ENCODE measurements at regions not wholly inside any gene's neighbourhood (a gene's known extent, or its start where the extent isn't known, plus 50 kb on each side); places are given as distances from the start of the nearest gene placed in this dataset.

DNA sequence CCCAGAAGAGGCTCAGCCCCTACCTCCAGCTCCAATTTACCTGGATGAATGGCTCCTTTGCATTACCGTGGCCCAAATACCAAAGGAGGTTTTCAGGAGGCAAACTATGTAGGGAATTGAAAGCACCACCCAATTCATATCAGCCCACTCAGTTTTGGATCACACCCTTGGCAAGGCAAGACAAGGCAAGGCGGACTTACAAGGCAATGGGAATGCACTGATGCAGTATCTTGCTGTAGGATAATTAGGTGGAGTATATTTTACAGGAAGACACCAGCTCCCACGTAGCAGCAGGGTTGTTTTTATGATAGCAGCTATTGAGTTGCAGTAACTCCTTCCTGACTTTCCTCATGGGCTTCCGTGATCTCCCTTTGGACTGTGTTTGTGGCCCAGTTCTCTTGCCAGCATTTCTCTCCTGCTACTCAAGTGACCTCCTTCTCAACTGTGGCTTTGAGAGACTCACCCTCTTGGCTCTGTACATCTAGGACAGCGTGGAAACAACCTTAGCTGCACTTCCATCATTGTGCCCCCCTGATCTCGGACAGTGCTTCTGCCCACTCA lies 935.9 kb downstream of the EFNB2 start (continued):
- TF ChIP-seq, protein P1, sequence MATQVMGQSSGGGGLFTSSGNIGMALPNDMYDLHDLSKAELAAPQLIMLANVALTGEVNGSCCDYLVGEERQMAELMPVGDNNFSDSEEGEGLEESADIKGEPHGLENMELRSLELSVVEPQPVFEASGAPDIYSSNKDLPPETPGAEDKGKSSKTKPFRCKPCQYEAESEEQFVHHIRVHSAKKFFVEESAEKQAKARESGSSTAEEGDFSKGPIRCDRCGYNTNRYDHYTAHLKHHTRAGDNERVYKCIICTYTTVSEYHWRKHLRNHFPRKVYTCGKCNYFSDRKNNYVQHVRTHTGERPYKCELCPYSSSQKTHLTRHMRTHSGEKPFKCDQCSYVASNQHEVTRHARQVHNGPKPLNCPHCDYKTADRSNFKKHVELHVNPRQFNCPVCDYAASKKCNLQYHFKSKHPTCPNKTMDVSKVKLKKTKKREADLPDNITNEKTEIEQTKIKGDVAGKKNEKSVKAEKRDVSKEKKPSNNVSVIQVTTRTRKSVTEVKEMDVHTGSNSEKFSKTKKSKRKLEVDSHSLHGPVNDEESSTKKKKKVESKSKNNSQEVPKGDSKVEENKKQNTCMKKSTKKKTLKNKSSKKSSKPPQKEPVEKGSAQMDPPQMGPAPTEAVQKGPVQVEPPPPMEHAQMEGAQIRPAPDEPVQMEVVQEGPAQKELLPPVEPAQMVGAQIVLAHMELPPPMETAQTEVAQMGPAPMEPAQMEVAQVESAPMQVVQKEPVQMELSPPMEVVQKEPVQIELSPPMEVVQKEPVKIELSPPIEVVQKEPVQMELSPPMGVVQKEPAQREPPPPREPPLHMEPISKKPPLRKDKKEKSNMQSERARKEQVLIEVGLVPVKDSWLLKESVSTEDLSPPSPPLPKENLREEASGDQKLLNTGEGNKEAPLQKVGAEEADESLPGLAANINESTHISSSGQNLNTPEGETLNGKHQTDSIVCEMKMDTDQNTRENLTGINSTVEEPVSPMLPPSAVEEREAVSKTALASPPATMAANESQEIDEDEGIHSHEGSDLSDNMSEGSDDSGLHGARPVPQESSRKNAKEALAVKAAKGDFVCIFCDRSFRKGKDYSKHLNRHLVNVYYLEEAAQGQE (IDR thresholded peaks at IDR 0.05; ENCODE audit: unreplicated experiment) = no peak
- TF ChIP-seq, protein P2, sequence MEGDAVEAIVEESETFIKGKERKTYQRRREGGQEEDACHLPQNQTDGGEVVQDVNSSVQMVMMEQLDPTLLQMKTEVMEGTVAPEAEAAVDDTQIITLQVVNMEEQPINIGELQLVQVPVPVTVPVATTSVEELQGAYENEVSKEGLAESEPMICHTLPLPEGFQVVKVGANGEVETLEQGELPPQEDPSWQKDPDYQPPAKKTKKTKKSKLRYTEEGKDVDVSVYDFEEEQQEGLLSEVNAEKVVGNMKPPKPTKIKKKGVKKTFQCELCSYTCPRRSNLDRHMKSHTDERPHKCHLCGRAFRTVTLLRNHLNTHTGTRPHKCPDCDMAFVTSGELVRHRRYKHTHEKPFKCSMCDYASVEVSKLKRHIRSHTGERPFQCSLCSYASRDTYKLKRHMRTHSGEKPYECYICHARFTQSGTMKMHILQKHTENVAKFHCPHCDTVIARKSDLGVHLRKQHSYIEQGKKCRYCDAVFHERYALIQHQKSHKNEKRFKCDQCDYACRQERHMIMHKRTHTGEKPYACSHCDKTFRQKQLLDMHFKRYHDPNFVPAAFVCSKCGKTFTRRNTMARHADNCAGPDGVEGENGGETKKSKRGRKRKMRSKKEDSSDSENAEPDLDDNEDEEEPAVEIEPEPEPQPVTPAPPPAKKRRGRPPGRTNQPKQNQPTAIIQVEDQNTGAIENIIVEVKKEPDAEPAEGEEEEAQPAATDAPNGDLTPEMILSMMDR (conservative IDR thresholded peaks at IDR 0.05; ENCODE audit: low read depth in 2 of 2) = no peak
- TF ChIP-seq EZH2 (IDR thresholded peaks at IDR 0.05; ENCODE audit: low read depth, unreplicated experiment) = no peak
- TF ChIP-seq POLR2AphosphoS5 (IDR thresholded peaks at IDR 0.05; ENCODE audit: low read depth) = no peak
- no peak for TF ChIP-seq STAT1 (IDR thresholded peaks at IDR 0.05; ENCODE audit: unreplicated experiment)
- TF ChIP-seq JUNB (IDR thresholded peaks at IDR 0.05; ENCODE audit: unreplicated experiment) = no peak

DNA sequence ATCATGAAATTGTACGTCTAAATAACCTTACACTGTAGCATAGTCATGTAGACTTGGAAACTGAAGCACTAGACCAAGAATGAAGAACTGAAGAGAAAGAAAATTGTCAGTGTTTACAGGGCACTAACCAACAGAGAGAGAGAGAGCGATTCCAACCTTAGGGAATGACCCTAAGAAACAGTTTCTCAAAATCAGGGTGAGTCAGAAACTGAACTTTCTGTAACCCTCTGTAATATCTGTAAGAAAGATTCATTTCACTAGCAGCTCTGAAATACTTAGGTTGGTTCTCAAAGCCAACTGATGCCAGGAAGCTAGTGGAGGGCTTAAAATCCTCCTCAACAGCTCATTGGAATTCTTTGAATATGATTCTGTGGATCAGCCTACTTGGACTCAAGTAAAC lies 936.9 kb downstream of the EFNB2 start:
- H3K36me3 ChIP-seq (ENCODE audit: insufficient read depth) = no peaks in the 10 kb centered on the region
- no peaks in the 10 kb centered on the region for H3F3A ChIP-seq (replicated peaks; ENCODE audit: low read depth)
- Mint-ChIP-seq H3K36me3 (ENCODE audit: low read depth) (no peaks in the 10 kb centered on the region), H3K9me3 (no peaks in the 10 kb centered on the region), H3K27ac (no peak overlapping the region), H3K4me3 (no peak overlapping the region), H3K4me1 (no peaks in the 10 kb centered on the region), H3K27me3 (ENCODE audit: insufficient read depth, low read depth, poor library complexity) (peaks cover 3% of the 10 kb centered on the region)
- H2AFZ ChIP-seq = 0 out of 2 replicates have a peak overlapping the region, but pooled peaks have one; percentile 53
- no peaks in the 10 kb centered on the region for H3K4me1 ChIP-seq (ENCODE audit: insufficient read depth)
- H3K27ac ChIP-seq (ENCODE audit: low read depth) = no peak overlapping the region
- no peak overlapping the region for H3K4me3 ChIP-seq
- no peaks in the 10 kb centered on the region for H4K20me1 ChIP-seq (replicated peaks; ENCODE audit: insufficient read depth)
- DNase-seq (ENCODE audit: low spot score) = no peak
- ATAC-seq = no peak
- H3K9me2 ChIP-seq (ENCODE audit: insufficient read depth) = 0 out of 2 replicates have a peak, but pooled peaks cover 9% of the 10 kb centered on the region
- H3K27me3 ChIP-seq (ENCODE audit: insufficient read depth) = no peaks in the 10 kb centered on the region
- no peak overlapping the region for H3K4me2 ChIP-seq
- no peaks in the 10 kb centered on the region for H3K79me2 ChIP-seq (replicated peaks; ENCODE audit: insufficient read depth)
- no peak for TF ChIP-seq ZNF331 (CRISPR knock-in tag; IDR thresholded peaks at IDR 0.05; ENCODE audit: low read depth)
- no peak for TF ChIP-seq EZH2 (IDR thresholded peaks at IDR 0.05; ENCODE audit: low read depth, unreplicated experiment)
- TF ChIP-seq, protein P1 (IDR thresholded peaks at IDR 0.05; ENCODE audit: unreplicated experiment) = no peak
- TF ChIP-seq STAT1 (IDR thresholded peaks at IDR 0.05; ENCODE audit: unreplicated experiment) = no peak
- TF ChIP-seq, protein P2 (conservative IDR thresholded peaks at IDR 0.05; ENCODE audit: low read depth in 2 of 2) = no peak
- no peak for TF ChIP-seq NANOG (IDR thresholded peaks at IDR 0.05; ENCODE audit: borderline replicate concordance)
- TF ChIP-seq ZNF114 (CRISPR knock-in tag; IDR thresholded peaks at IDR 0.05) = no peak

Data from GM23338 (cell line).